ENCODE measurements at regions not wholly inside any gene's neighbourhood (a gene's known extent, or its start where the extent isn't known, plus 50 kb on each side); places are given as distances from the start of the nearest gene placed in this dataset.
"Not testable (repeated sequence)": the region's sequence is repeated elsewhere in the genome, so short reads cannot be mapped to it uniquely, and the experiment has no call there.

DNA sequence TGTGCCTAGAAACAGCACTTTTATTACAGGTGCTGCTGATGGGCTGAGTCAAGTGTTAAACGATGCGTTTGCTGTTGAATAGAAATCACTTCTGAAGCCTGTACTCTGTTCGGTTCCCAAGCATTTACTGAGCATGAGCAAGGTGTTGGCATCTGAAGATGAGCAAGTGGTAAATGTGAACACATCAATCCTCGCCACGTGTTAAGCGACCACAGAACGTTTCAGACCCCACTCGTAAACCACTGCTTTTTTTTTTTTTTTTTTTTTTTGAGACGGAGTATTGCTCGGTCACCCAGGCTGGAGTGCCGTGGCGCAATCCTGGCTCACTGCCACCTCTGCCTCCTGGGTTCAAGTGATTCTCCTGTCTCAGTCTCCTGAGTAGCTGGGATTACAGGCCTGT, 241.2 kb downstream of the SETD4 start:
- TF ChIP-seq POLR2A (IDR thresholded peaks at IDR 0.05; ENCODE audit: low read depth, low read length) (no peak), TAF1 (IDR thresholded peaks at IDR 0.05; ENCODE audit: borderline replicate concordance, low read depth, low read length) (no peak), POLR2AphosphoS5 (IDR thresholded peaks at IDR 0.05; ENCODE audit: low read depth, low read length) (no peak)
- FAIRE-seq (no peak), DNase-seq (ENCODE audit: insufficient read length) (no peak)

DNA sequence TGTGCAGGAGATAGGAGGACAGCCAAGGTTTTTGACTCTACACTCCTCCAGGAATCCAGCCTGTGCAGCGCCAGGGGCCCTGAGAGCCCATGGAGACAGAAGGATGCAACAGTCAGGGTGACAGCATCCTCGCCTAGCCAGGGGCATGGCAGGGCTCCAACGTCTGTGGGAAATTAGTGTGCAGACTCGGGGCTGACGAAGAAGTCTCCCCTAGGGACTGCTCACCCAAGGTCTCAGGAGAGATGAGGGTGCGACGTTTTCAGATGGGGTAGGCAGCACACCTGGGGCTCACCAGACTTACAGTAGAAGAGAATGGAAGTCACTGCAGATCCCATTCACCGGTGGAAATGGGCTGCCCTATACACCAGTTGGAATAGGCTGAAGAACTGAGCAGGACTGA, 241.7 kb downstream of the SETD4 start:
- DNase-seq (ENCODE audit: insufficient read length) (no peak), FAIRE-seq (no peak)
- TF ChIP-seq POLR2AphosphoS5 (IDR thresholded peaks at IDR 0.05; ENCODE audit: low read depth, low read length) (no peak), TAF1 (IDR thresholded peaks at IDR 0.05; ENCODE audit: borderline replicate concordance, low read depth, low read length) (no peak), POLR2A (IDR thresholded peaks at IDR 0.05; ENCODE audit: low read depth, low read length) (no peak)

DNA sequence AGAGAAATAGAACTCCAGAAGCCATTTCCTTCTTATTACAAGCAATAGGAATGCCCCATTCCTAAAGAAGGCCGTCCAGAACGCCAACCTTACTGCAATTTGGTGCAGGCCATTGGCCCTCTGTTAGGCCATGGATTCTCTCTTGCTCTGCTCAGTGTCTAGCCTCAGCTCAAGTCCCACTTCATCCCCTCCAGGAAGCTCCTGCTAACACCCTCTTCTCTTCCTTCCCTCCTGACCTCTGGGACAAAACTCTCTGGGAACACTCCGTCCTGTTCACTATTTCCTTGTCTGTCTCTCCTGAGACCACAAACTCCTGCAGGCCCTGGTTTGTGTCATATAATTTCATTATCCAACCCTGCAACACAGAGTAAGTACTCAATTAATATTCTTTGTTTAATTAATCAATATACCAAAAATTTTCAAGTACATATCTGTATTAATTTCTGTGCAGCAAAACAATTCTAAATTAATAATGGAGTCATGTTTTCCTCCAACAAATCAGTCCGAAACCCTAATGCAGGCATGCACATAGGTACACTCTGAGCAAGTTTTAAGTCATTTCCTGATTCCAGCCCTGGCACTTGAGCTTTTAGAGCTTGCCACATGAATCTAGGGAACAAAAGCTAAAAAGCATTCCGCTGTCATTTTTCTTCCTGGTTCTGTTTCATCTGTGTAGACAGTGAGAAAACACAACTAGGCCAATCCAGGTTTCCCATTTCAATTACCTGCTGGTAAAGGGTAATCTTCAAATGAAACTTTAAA, 245.3 kb downstream of the SETD4 start:
- TF ChIP-seq POLR2AphosphoS5 (IDR thresholded peaks at IDR 0.05; ENCODE audit: low read depth, low read length) = no peak
- TF ChIP-seq POLR2A (IDR thresholded peaks at IDR 0.05; ENCODE audit: low read depth, low read length) = no peak
- no peak for TF ChIP-seq TAF1 (IDR thresholded peaks at IDR 0.05; ENCODE audit: borderline replicate concordance, low read depth, low read length)
- FAIRE-seq = no peak
- DNase-seq (ENCODE audit: insufficient read length) = no peak

GRCh38 chr21:35812679-35813078, 247.6 kb downstream of the SETD4 start:
- TF ChIP-seq POLR2AphosphoS5 (IDR thresholded peaks at IDR 0.05; ENCODE audit: low read depth, low read length) (no peak), POLR2A (IDR thresholded peaks at IDR 0.05; ENCODE audit: low read depth, low read length) (no peak), TAF1 (IDR thresholded peaks at IDR 0.05; ENCODE audit: borderline replicate concordance, low read depth, low read length) (no peak)

GRCh38 chr21:35811191-35811806, 249.0 kb downstream of the SETD4 start:
- DNase-seq (ENCODE audit: insufficient read length) (no peak), FAIRE-seq (no peak)
- TF ChIP-seq POLR2A (IDR thresholded peaks at IDR 0.05; ENCODE audit: low read depth, low read length) (no peak), POLR2AphosphoS5 (IDR thresholded peaks at IDR 0.05; ENCODE audit: low read depth, low read length) (no peak), TAF1 (IDR thresholded peaks at IDR 0.05; ENCODE audit: borderline replicate concordance, low read depth, low read length) (no peak)

More at GRCh38 chr21:35812679-35813078, 247.6 kb downstream of the SETD4 start:
- FAIRE-seq (no peak), DNase-seq (ENCODE audit: insufficient read length) (no peak)

DNA sequence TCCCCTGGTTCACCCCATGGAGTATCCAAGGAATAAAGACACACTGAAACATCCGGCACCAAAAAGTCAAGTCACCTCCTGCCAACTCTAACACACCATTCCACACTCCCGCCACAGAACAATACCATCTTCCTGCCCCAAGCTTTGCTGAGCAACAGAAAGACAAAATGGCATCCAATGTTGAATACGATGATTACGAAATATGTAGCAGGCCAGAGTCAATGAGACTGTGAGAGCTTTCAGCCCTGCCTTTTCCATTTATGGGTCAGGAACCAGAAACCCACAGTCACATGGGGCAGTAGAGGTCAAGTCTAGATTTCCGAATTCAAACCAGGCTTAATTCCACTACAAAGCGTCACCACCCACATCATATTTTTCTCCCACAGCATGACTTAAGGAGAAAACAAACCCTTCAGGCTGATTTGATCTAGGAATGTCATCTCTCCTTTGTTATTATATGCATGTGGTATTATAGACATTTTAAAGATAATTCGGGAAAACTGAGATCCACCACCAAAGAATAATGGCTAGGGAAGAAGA, 249.8 kb downstream of the SETD4 start:
- TF ChIP-seq POLR2A (IDR thresholded peaks at IDR 0.05; ENCODE audit: low read depth, low read length) (no peak), TAF1 (IDR thresholded peaks at IDR 0.05; ENCODE audit: borderline replicate concordance, low read depth, low read length) (no peak), POLR2AphosphoS5 (IDR thresholded peaks at IDR 0.05; ENCODE audit: low read depth, low read length) (no peak)
- no peak for FAIRE-seq
- no peak for DNase-seq (ENCODE audit: insufficient read length)

GRCh38 chr21:35801391-35801790, 258.9 kb downstream of the SETD4 start:
- no peak for DNase-seq (ENCODE audit: insufficient read length)
- FAIRE-seq = no peak
- TF ChIP-seq POLR2AphosphoS5 (IDR thresholded peaks at IDR 0.05; ENCODE audit: low read depth, low read length) (no peak), TAF1 (IDR thresholded peaks at IDR 0.05; ENCODE audit: borderline replicate concordance, low read depth, low read length) (no peak), POLR2A (IDR thresholded peaks at IDR 0.05; ENCODE audit: low read depth, low read length) (no peak)

- FAIRE-seq = not testable (repeated sequence)
Measured at GRCh38 chr21:35800796-35801385, 259.4 kb downstream of the SETD4 start.

DNA sequence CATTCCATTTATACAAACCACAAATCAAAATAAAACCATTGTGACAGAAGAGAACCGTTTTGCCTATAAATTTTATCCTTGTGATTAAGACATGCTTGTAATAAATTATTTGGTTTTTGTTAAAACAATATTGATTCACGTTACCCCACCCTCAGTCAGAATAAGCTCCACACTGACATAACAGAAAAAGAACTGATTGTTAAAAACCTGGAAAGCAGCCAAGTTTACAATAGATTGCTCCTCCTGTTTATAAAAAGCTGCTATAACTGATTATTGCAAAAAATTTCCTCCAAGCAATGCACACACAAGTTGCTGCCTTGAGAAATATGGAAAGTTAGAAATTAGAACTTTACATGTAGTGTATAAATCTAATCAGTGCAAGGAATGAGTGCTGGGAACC, 263.5 kb downstream of the SETD4 start:
- no peak for TF ChIP-seq TAF1 (IDR thresholded peaks at IDR 0.05; ENCODE audit: borderline replicate concordance, low read depth, low read length)
- no peak for TF ChIP-seq POLR2A (IDR thresholded peaks at IDR 0.05; ENCODE audit: low read depth, low read length)
- TF ChIP-seq POLR2AphosphoS5 (IDR thresholded peaks at IDR 0.05; ENCODE audit: low read depth, low read length) = no peak
- DNase-seq (ENCODE audit: insufficient read length) (no peak), FAIRE-seq (no peak)

More at GRCh38 chr21:35800796-35801385, 259.4 kb downstream of the SETD4 start:
- DNase-seq (ENCODE audit: insufficient read length) = not testable (repeated sequence)

DNA sequence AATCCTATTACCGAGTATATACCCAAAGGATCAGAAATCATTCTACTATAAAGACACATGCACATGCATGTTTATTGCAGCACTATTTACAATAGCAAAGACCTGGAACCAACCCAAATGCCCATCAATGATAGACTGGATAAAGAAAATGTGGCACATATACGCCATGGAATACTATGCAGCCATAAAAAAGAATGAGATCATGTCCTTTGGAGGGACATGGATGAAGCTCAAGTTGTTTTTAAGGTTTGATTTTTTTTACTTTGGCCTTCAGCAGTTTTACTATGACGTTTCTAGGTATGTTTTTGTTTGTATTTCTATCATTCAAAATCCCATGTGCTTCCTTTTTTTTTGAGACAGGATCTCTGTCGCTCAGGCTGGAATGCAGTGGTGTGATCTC, 265.8 kb downstream of the SETD4 start:
- not testable (repeated sequence) for FAIRE-seq; DNase-seq (ENCODE audit: insufficient read length)

GRCh38 chr21:35792569-35793305, 267.6 kb downstream of the SETD4 start:
- TF ChIP-seq TAF1 (IDR thresholded peaks at IDR 0.05; ENCODE audit: borderline replicate concordance, low read depth, low read length) = no peak
- no peak for TF ChIP-seq POLR2AphosphoS5 (IDR thresholded peaks at IDR 0.05; ENCODE audit: low read depth, low read length)
- no peak for TF ChIP-seq POLR2A (IDR thresholded peaks at IDR 0.05; ENCODE audit: low read depth, low read length)
- no peak for DNase-seq (ENCODE audit: insufficient read length)
- no peak for FAIRE-seq

Data from GM12892 (cell line).